ENCODE measurements at regions not wholly inside any gene's neighbourhood (a gene's known extent, or its start where the extent isn't known, plus 50 kb on each side); places are given as distances from the start of the nearest gene placed in this dataset.

DNA sequence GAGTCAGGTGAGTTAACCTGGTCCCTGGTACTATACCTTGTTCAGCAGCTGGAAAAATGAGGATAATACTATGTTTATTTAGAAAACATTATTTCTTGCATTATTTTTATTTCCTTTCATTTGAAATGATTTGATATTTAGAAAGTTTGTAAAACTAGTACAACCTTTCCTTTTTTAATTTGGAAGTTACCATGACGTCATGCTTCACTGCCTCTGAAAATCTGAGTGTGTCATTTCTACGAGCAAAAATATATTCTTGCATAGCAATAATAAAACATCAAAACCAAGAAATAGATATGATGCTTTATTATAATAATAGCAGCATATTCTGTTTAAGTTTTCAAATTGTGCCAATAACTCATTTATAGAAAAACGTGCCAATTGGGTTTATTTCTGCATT lies 1445.0 kb upstream of the RAG2 start:
- H3K9me3 ChIP-seq: no peaks in the 10 kb centered on the region
- no peak overlapping the region for H3K27ac ChIP-seq
- DNase-seq (no peak), ATAC-seq (no peak)
- TF ChIP-seq, protein P1, sequence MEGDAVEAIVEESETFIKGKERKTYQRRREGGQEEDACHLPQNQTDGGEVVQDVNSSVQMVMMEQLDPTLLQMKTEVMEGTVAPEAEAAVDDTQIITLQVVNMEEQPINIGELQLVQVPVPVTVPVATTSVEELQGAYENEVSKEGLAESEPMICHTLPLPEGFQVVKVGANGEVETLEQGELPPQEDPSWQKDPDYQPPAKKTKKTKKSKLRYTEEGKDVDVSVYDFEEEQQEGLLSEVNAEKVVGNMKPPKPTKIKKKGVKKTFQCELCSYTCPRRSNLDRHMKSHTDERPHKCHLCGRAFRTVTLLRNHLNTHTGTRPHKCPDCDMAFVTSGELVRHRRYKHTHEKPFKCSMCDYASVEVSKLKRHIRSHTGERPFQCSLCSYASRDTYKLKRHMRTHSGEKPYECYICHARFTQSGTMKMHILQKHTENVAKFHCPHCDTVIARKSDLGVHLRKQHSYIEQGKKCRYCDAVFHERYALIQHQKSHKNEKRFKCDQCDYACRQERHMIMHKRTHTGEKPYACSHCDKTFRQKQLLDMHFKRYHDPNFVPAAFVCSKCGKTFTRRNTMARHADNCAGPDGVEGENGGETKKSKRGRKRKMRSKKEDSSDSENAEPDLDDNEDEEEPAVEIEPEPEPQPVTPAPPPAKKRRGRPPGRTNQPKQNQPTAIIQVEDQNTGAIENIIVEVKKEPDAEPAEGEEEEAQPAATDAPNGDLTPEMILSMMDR (IDR thresholded peaks at IDR 0.05): no peak
- intact Hi-C loops (cut with DNase I): no loop called here
- no peaks in the 10 kb centered on the region for H3K4me1 ChIP-seq
- 57 to 64% (median 58%) methylated on average over 3 of the region's 3 CpGs for WGBS, 3 donors
- no peaks in the 10 kb centered on the region for H3K27me3 ChIP-seq (ENCODE audit: insufficient read depth in 3 of 3, low read length in 2 of 3)
- H3K4me3 ChIP-seq: no peak overlapping the region
- no peaks in the 10 kb centered on the region for H3K36me3 ChIP-seq (ENCODE audit: insufficient read depth in 1 of 2, low read depth in 1 of 2)

DNA sequence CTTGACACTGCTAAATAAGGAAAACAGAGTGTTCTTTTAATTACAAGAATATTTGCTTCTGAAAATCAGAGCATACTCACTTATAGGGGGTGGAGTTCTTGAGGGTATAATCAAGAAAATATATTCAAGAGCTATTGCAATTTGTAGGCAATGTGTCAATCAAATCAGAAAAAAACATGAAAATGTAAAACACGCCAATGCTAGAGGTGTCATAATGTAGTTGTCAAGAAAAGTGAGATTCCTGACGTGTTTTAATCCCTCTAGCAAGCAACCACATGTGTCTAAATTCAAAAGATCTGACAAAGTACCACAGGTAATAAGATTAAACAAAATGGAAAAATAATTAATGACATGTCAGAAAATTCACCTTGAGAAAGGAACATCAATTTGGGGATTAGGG lies 1440.7 kb upstream of the RAG2 start:
- no peak overlapping the region for H3K27ac ChIP-seq
- DNase-seq (no peak), ATAC-seq (no peak)
- intact Hi-C loops (cut with DNase I): no loop called here
- no peaks in the 10 kb centered on the region for H3K9me3 ChIP-seq
- H3K36me3 ChIP-seq (ENCODE audit: insufficient read depth in 1 of 2, low read depth in 1 of 2): no peaks in the 10 kb centered on the region
- no peaks in the 10 kb centered on the region for H3K4me1 ChIP-seq
- H3K27me3 ChIP-seq (ENCODE audit: insufficient read depth in 3 of 3, low read length in 2 of 3): no peaks in the 10 kb centered on the region
- H3K4me3 ChIP-seq: no peak overlapping the region
- TF ChIP-seq, protein P1 (IDR thresholded peaks at IDR 0.05): no peak
- 78 to 89% (median 88%) methylated on average over 2 of the region's 2 CpGs for WGBS, 3 donors

DNA sequence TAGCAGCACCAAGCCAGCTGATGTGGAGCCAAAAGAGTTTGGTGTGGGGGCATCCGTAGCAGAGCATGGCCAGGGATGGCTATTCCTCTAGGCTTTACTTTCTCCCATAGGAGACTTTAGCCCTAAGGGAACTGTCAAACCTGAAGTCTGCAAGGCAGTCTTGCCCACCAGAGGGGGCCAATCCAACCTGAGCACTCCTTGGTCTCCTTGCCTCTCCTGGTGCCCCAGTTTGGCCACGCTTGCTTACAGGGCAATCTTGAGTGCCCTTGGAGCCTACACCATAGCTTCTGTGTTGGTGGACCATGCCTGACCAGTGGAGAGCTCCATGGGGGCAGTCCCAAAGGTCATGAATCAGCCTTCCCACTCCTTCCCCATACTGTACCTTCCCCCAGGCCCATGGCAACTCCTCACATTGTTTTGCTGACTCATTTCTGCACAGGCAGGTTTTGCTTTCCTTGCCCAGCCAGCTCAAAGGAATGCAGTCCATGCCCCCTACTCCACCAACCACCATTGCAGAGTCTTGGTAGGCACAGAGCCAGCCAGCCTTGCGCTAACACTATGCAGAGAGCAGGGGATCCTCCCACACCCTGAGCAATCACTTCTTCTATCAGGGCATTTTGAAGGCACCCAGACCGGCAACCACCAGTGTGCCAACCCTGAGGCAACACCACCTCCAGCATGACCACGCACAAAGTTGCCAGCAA lies 1421.2 kb upstream of the RAG2 start:
- Histone ChIP-seq H3K9me3 (peaks cover 7% of the 10 kb centered on the region), H3K4me1 (no peaks in the 10 kb centered on the region), H3K4me3 (no peak overlapping the region), H3K27ac (no peak overlapping the region), H3K36me3 (ENCODE audit: insufficient read depth in 1 of 2, low read depth in 1 of 2) (no peaks in the 10 kb centered on the region), H3K27me3 (ENCODE audit: insufficient read depth in 3 of 3, low read length in 2 of 3) (no peaks in the 10 kb centered on the region)
- DNase-seq (no peak), ATAC-seq (no peak)
- 86 to 89% (median 88%) methylated on average over 5 of the region's 5 CpGs for WGBS, 3 donors
- intact Hi-C loops (cut with DNase I): no loop called here
- TF ChIP-seq, protein P1 (IDR thresholded peaks at IDR 0.05): no peak

DNA sequence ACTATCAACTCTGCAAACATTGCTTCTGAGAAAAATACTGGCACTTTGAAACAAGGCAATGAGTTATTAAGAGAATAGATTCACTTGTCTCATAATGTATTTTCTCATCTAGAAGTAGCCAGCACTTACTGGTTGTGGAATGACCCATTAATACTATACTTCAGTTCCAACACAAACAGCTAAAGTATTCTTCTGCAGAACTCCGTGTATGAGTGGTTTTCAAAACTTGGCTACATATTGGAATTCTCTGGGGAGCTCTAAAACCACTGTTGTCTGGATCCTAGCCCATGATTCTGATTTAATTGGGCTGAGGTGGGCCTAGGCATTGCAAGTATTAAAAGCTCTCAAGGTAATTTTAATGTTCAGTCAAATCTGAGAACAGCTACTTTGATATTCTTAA lies 1416.4 kb upstream of the RAG2 start:
- TF ChIP-seq, protein P1 (IDR thresholded peaks at IDR 0.05): no peak
- intact Hi-C loops (cut with DNase I): no loop called here
- no peak for DNase-seq
- Histone ChIP-seq H3K27me3 (ENCODE audit: insufficient read depth in 3 of 3, low read length in 2 of 3) (no peaks in the 10 kb centered on the region), H3K27ac (no peak overlapping the region), H3K4me3 (no peak overlapping the region), H3K9me3 (no peaks in the 10 kb centered on the region), H3K36me3 (ENCODE audit: insufficient read depth in 1 of 2, low read depth in 1 of 2) (no peaks in the 10 kb centered on the region), H3K4me1 (no peaks in the 10 kb centered on the region)
- ATAC-seq: no peak
- WGBS, 3 donors: 8 to 20% (median 11%) methylated on average over 1 of the region's 1 CpG

DNA sequence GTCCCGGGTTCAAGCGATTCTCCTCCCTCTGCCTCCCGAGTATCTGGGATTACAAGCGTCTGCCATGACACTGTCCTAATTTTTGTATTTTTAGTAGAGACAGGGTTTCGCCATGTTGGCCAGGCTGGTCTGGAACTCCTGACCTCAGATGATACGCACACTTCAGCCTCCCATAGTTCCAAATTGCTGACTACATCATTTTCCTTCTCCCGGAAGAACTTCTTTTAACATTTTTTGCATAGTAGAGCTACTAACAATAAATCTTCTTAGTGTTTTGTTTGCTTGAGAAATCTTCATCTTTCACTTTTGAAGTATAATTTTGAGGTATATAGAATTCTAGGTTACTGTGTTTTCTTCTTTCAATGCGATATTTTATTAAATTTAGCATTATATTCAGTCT lies 1415.1 kb upstream of the RAG2 start:
- TF ChIP-seq, protein P1 (IDR thresholded peaks at IDR 0.05): no peak
- intact Hi-C loops (cut with DNase I): no loop called here
- WGBS, 3 donors: 88 to 93% (median 89%) methylated on average over 8 of the region's 8 CpGs
- H3K9me3 ChIP-seq: no peaks in the 10 kb centered on the region
- DNase-seq (no peak), ATAC-seq (no peak)
- H3K36me3 ChIP-seq (ENCODE audit: insufficient read depth in 1 of 2, low read depth in 1 of 2): no peaks in the 10 kb centered on the region
- no peak overlapping the region for H3K27ac ChIP-seq
- no peaks in the 10 kb centered on the region for H3K4me1 ChIP-seq
- H3K27me3 ChIP-seq (ENCODE audit: insufficient read depth in 3 of 3, low read length in 2 of 3): no peaks in the 10 kb centered on the region
- no peak overlapping the region for H3K4me3 ChIP-seq

All from psoas muscle (tissue), 7 donors.